ENCODE measurements at regions not wholly inside any gene's neighbourhood (a gene's known extent, or its start where the extent isn't known, plus 50 kb on each side); places are given as distances from the start of the nearest gene placed in this dataset.

GRCh38 chr1:196001188-196001587, 607.1 kb downstream of the KCNT2 start:
- TF ChIP-seq CTCF (IDR thresholded peaks at IDR 0.05; ENCODE audit: low read length): no peak
- TF ChIP-seq EZH2 (IDR thresholded peaks at IDR 0.05; ENCODE audit: borderline replicate concordance, low read length): no peak
